ENCODE measurements at regions not wholly inside any gene's neighbourhood (a gene's known extent, or its start where the extent isn't known, plus 50 kb on each side); places are given as distances from the start of the nearest gene placed in this dataset.

- ChIA-PET POLR2A (no interaction called here), CTCF (no interaction called here)
- Histone ChIP-seq H3K4me2 (no peak overlapping the region), H3K4me1 (no peaks in the 10 kb centered on the region), H3K9me3 (no peaks in the 10 kb centered on the region), H3K4me3 (no peak overlapping the region), H3K27ac (no peak overlapping the region)
- FAIRE-seq (no peak), ATAC-seq (no peak), DNase-seq (ENCODE audit: low read depth in 1 of 2, low spot score in 1 of 2) (no peak)
- no peak for TF ChIP-seq PHF8 (IDR thresholded peaks at IDR 0.05; ENCODE audit: borderline replicate concordance, low read depth)
- no peak for TF ChIP-seq CBX2 (IDR thresholded peaks at IDR 0.05; ENCODE audit: borderline replicate concordance, low read depth)
- no peak for TF ChIP-seq RCOR1 (IDR thresholded peaks at IDR 0.05; ENCODE audit: low read depth, low read length)
- TF ChIP-seq CBX8 (IDR thresholded peaks at IDR 0.05): no peak
- TF ChIP-seq NR3C1 (IDR thresholded peaks at IDR 0.05): no peak
- WGBS (ENCODE audit: missing lambda C conversion rate): 0% methylated on average over 1 of the region's 1 CpG
Measured at GRCh38 chr12:24055747-24056146, 106.3 kb upstream of the SOX5 start.

DNA sequence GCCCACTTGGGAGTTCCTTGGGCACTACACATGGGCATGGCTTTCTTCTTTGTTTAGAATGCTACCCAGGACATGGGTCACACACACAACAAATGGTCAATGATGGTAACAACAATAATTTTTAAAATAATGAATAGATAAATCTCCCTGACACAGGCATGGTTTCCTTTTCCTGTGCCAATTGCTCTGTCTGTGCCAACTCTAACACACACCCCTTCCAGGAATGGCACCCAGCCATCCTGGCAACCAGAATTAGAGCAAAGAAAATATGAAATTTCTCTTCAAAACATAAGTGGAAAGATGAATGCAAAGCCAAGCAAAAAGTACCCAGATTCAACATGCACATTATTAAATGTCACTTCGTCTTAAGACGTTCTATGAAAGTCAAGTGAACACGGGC is 104.9 kb upstream of the SOX5 start:
- DNase-seq (ENCODE audit: low read depth in 1 of 2, low spot score in 1 of 2): no peak
- no peak overlapping the region for H3K4me2 ChIP-seq
- H3K27ac ChIP-seq: no peak overlapping the region
- H3K9me3 ChIP-seq: no peaks in the 10 kb centered on the region
- TF ChIP-seq ZSCAN20 (CRISPR knock-in tag; IDR thresholded peaks at IDR 0.05) (no peak), BHLHE40 (IDR thresholded peaks at IDR 0.05; ENCODE audit: low read depth, low read length) (no peak)
- H3K4me1 ChIP-seq: no peaks in the 10 kb centered on the region
- FAIRE-seq: no peak
- H3K4me3 ChIP-seq: no peak overlapping the region
- CTCF ChIA-PET: no interaction called here
- no peak for ATAC-seq
- POLR2A ChIA-PET: no interaction called here
- WGBS (ENCODE audit: missing lambda C conversion rate): 3% methylated on average over 3 of the region's 3 CpGs

GRCh38 chr12:24049728-24050127 is 100.3 kb upstream of the SOX5 start:
- ChIA-PET CTCF (no interaction called here), POLR2A (no interaction called here)
- Histone ChIP-seq H3K27ac (no peak overlapping the region), H3K9me3 (0 out of 3 replicates have a peak, but pooled peaks cover 4% of the 10 kb centered on the region), H3K4me1 (no peaks in the 10 kb centered on the region), H3K4me3 (no peak overlapping the region), H3K4me2 (no peak overlapping the region)
- FAIRE-seq (no peak), ATAC-seq (no peak), DNase-seq (ENCODE audit: low read depth in 1 of 2, low spot score in 1 of 2) (no peak)
- no peak for TF ChIP-seq EHMT2 (IDR thresholded peaks at IDR 0.05; ENCODE audit: low read depth)
- TF ChIP-seq HOXA7 (CRISPR knock-in tag; IDR thresholded peaks at IDR 0.05): no peak
- TF ChIP-seq PHF8 (IDR thresholded peaks at IDR 0.05; ENCODE audit: borderline replicate concordance, low read depth): no peak
- no peak for TF ChIP-seq ESRRA (IDR thresholded peaks at IDR 0.05; ENCODE audit: borderline replicate concordance, low read length)
- 8% methylated on average over 3 of the region's 3 CpGs for WGBS (ENCODE audit: missing lambda C conversion rate)

DNA sequence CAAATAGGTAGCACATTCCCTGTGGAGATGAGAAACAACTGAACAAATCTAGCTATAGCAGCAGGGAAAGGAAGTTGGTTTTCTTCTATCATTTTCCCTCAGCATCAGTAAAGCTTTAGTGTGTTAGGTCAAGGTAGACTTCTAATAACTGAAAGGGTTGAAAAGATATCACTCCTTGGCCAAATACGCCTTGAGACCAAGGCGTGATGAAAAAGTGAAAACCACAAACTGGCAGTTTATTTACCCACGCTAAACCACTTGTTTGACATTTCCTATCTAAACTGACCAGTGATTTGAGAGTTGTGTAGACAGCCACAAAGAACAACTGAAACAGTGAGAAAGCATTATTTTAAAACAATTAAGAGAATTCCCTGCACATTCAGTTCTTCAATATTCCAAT is 99.6 kb upstream of the SOX5 start:
- TF ChIP-seq MAFK (IDR thresholded peaks at IDR 0.05; ENCODE audit: partially characterized antibody): no peak
- TF ChIP-seq FOSL2 (IDR thresholded peaks at IDR 0.05): no peak
- TF ChIP-seq FOSL2 (CRISPR knock-in tag; IDR thresholded peaks at IDR 0.05): no peak
- no peak for TF ChIP-seq CHD2 (IDR thresholded peaks at IDR 0.05; ENCODE audit: low read length, partially characterized antibody)
- TF ChIP-seq HES2 (IDR thresholded peaks at IDR 0.05): no peak
- TF ChIP-seq ZC3H11A (IDR thresholded peaks at IDR 0.05): no peak
- TF ChIP-seq RFX5 (IDR thresholded peaks at IDR 0.05): no peak
- no peak for TF ChIP-seq GATA3 (IDR thresholded peaks at IDR 0.05; ENCODE audit: borderline replicate concordance)
- TF ChIP-seq KDM1A (IDR thresholded peaks at IDR 0.05; ENCODE audit: low read depth): no peak
- no peak for TF ChIP-seq EP300 (IDR thresholded peaks at IDR 0.05)
- TF ChIP-seq, protein P1, sequence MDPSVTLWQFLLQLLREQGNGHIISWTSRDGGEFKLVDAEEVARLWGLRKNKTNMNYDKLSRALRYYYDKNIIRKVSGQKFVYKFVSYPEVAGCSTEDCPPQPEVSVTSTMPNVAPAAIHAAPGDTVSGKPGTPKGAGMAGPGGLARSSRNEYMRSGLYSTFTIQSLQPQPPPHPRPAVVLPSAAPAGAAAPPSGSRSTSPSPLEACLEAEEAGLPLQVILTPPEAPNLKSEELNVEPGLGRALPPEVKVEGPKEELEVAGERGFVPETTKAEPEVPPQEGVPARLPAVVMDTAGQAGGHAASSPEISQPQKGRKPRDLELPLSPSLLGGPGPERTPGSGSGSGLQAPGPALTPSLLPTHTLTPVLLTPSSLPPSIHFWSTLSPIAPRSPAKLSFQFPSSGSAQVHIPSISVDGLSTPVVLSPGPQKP (IDR thresholded peaks at IDR 0.05; ENCODE audit: low read depth, low read length): no peak
- TF ChIP-seq HOXA7 (CRISPR knock-in tag; IDR thresholded peaks at IDR 0.05): no peak
- TF ChIP-seq HOXB5 (CRISPR knock-in tag; IDR thresholded peaks at IDR 0.05): no peak
- no peak for TF ChIP-seq RNF2 (IDR thresholded peaks at IDR 0.05; ENCODE audit: borderline replicate concordance, low read depth)
- POLR2A ChIA-PET: no interaction called here
- 12% methylated on average over 3 of the region's 3 CpGs for WGBS (ENCODE audit: missing lambda C conversion rate)

More for the DNA sequence above, 99.6 kb upstream of the SOX5 start:
- CTCF ChIA-PET: no interaction called here
- ATAC-seq (no peak), DNase-seq (ENCODE audit: low read depth in 1 of 2, low spot score in 1 of 2) (no peak), FAIRE-seq (no peak)
- H3K9me3 ChIP-seq: 0 out of 3 replicates have a peak, but pooled peaks cover 4% of the 10 kb centered on the region
- H3K4me3 ChIP-seq: no peak overlapping the region
- H3K4me1 ChIP-seq: no peaks in the 10 kb centered on the region
- no peak overlapping the region for H3K27ac ChIP-seq
- H3K4me2 ChIP-seq: no peak overlapping the region
